Activated naive CD8-positive, alpha-beta T cell treated with anti-CD3 and anti-CD28 coated beads for 36 hours (primary cell): ENCODE measurements at regions not wholly inside any gene's neighbourhood (a gene's known extent, or its start where the extent isn't known, plus 50 kb on each side); places are given as distances from the start of the nearest gene placed in this dataset.
A peak's percentile ranks its signal among the peaks of the same experiment; 100 is the strongest.

Experiments used
- DNase-seq: peaks from one replicate; pipeline ENCODE4 v3.0.0; 2021
- H3K27ac Mint-ChIP-seq: one replicate; pipeline ENCODE4 v1.8.0; 2022; ENCODE audit warnings: mild to moderate bottlenecking, moderate library complexity, mixed read lengths
- H3K27me3 Mint-ChIP-seq: one replicate; pipeline ENCODE4 v1.8.0; 2022; ENCODE audit warnings: mild to moderate bottlenecking, mixed read lengths
- H3K36me3 Mint-ChIP-seq: one replicate; pipeline ENCODE4 v1.8.0; 2021; ENCODE audit warnings: mild to moderate bottlenecking, mixed read lengths
- H3K4me1 Mint-ChIP-seq: one replicate; pipeline ENCODE4 v1.8.0; 2021; ENCODE audit warnings: mixed read lengths
- H3K4me3 Mint-ChIP-seq: one replicate; pipeline ENCODE4 v1.8.0; 2022; ENCODE audit warnings: mild to moderate bottlenecking, moderate library complexity, mixed read lengths
- H3K9me3 Mint-ChIP-seq: one replicate; pipeline ENCODE4 v1.8.0; 2022; ENCODE audit warnings: mixed read lengths

DNA sequence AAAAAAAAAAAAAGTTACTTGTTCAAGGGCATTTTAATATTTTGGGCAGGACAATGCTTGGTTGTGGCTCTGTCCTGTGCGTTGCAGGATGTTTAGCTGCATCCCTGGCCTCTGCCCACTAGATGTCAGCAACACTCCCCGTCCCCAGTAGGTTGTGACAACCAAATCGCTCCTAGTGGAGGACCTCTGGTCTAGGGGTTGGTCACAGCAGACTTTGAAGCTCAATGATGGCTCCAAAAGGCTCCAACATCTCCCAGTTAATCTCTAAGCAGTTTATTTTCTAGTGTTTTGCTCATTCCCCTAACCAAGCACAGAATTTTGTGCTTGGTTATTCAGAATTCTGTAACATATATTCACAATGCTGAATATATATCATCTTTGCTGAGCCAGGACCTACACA, 67.0 kb downstream of the CHRNA1 start:
- H3K4me1 Mint-ChIP-seq: peaks cover 3% of the 10 kb centered on the region
- H3K9me3 Mint-ChIP-seq: no peaks in the 10 kb centered on the region
- DNase-seq: peak; percentile 62
- no peak overlapping the region for H3K27ac Mint-ChIP-seq
- H3K36me3 Mint-ChIP-seq: no peaks in the 10 kb centered on the region
- H3K27me3 Mint-ChIP-seq: no peaks in the 10 kb centered on the region
- H3K4me3 Mint-ChIP-seq: no peak overlapping the region

DNA sequence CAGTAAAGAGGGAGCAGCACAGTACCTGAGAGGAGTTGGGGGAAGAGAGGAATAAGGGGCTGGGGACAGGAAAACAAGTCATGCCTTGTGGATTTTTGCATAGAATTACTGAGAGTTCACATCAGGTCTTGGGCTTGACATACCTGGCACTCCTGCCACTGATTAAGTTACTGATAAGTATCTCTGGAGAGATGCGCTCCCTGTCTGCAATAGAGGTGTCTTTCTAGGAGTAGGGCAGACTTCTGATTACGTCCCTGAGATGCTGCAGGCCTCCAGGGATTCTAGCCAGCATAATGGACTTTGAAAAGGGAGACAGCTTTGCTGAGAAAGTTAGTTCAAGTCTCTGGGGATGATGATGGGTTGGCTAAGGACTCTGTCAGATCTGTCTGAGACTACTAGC, 69.4 kb downstream of the CHRNA1 start:
- no peaks in the 10 kb centered on the region for H3K36me3 Mint-ChIP-seq
- H3K4me1 Mint-ChIP-seq: peaks cover 3% of the 10 kb centered on the region
- no peak overlapping the region for H3K27ac Mint-ChIP-seq
- H3K4me3 Mint-ChIP-seq: no peak overlapping the region
- DNase-seq: no peak
- no peaks in the 10 kb centered on the region for H3K27me3 Mint-ChIP-seq
- H3K9me3 Mint-ChIP-seq: no peaks in the 10 kb centered on the region

DNA sequence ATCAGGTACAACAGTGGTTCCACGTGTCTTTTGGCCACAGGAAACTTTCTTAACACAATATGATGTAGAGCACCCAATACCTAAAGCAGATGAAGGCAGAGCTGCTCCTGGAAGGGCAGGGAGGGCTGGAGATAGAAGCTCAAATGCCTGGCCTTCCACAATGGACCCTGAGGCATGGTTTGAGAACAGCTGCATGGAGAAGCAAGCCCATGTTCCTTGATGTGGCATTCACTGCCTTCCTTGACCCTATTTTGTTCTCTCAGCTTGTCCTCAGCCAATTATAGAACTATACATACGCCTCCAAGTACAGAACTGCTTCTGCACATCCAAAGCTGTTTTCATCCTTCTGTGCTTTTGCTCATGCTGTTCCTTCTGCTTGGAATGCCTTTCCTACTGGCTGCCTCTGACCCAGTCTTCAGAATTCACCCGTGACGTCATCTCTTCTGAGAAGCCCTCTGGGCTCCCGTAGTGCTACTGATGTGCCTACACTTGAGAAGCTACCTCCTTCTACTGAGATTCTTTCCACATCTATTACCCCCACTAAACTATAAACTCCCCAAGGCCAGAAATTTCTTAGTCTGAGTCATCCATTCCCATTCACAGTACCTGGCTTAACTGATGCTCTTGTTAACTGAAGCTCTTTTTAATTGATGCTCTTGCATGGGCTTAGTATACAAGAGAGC, 69.9 kb downstream of the CHRNA1 start:
- Mint-ChIP-seq H3K27me3 (no peaks in the 10 kb centered on the region), H3K9me3 (no peaks in the 10 kb centered on the region), H3K4me1 (peaks cover 3% of the 10 kb centered on the region), H3K4me3 (no peak overlapping the region), H3K36me3 (no peaks in the 10 kb centered on the region), H3K27ac (no peak overlapping the region)
- no peak for DNase-seq

DNA sequence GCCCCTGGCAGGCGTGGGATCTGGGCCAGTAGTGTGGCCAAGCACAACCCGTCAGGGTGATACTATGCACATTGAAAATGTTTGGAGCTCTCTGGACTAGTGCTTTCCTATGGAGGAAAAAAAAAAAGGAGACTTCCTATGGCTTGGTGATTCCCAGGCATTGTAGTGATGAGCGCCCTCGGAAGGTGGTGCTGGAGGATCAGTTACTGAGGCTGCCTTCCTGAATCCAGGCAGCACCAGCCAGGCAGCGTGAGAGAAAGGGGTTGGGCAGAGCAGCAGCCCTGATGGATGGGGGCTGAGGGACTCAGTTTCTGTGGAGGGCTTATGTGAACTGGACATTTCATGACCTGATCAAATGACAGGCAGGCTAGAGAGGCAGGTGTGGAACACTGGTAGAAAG, 70.9 kb downstream of the CHRNA1 start:
- no peaks in the 10 kb centered on the region for H3K9me3 Mint-ChIP-seq
- peaks cover 3% of the 10 kb centered on the region for H3K4me1 Mint-ChIP-seq
- no peaks in the 10 kb centered on the region for H3K36me3 Mint-ChIP-seq
- DNase-seq: no peak
- H3K27me3 Mint-ChIP-seq: no peaks in the 10 kb centered on the region
- no peak overlapping the region for H3K27ac Mint-ChIP-seq
- H3K4me3 Mint-ChIP-seq: no peak overlapping the region

DNA sequence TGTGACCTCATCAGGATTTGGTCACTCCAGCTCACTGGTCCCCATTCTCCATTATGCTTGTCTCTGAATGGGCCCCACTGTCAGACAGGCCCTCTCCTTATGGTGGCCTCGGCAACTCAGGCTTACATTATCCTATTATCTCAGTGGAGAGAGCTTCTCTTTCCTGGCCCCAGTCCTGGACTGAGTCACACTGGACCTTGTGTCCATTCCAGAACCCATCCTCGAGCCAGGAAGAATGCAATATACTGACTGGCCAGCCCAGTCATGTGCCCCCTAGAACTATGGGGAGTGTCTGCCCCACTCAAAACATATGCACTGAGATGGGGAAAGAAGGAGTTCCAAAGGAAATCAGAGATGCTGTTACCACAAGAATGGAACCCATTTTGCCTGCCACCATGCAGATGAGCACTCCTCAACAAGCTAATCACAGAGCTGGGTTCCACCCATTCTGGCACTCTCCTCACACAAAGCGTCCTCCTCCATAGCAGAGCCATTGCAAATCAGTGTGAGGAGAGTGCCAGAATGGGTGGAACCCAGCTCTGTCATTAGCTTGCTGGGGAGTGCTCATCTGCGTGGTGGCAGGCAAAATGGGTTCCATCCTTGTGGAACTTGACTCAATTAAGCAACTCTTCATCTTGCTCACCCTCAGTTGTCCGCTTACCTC, 71.9 kb downstream of the CHRNA1 start:
- Mint-ChIP-seq H3K27me3 (no peaks in the 10 kb centered on the region), H3K27ac (no peak overlapping the region)

DNA sequence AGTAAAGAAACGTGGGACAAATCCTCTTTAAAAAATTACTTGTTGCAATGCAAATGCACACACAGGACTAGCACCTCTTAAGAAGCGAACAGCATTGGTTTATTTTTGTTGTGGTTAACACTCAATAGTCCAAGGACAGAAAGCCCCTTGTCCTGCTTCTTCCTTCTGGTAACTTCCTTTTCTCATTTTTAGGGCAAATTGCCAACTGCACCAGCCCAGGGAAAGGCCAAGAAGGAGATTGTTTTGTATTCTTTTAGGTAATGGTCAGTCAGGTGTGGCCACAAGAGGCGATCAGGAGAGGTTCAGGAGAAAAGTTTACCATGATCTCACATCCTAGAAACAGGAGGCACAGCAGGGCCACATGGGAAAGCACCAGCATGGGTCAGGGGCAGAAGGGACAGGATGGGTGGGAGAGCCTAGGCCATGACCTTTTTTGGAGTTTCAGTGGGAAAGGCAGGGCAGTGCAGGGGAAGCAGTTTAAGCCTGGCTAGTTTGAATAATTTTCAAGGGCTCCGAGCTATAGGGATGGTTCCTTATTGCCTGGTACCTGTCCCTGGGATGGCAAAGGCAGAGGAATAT, 73.0 kb downstream of the CHRNA1 start:
- H3K4me3 Mint-ChIP-seq: no peak overlapping the region
- no peaks in the 10 kb centered on the region for H3K27me3 Mint-ChIP-seq
- no peak for DNase-seq
- H3K4me1 Mint-ChIP-seq: peaks cover 9% of the 10 kb centered on the region
- H3K9me3 Mint-ChIP-seq: no peaks in the 10 kb centered on the region
- no peak overlapping the region for H3K27ac Mint-ChIP-seq
- no peaks in the 10 kb centered on the region for H3K36me3 Mint-ChIP-seq

More for the DNA sequence above, 71.9 kb downstream of the CHRNA1 start:
- peaks cover 6% of the 10 kb centered on the region for H3K4me1 Mint-ChIP-seq
- no peak for DNase-seq
- H3K36me3 Mint-ChIP-seq: no peaks in the 10 kb centered on the region
- no peaks in the 10 kb centered on the region for H3K9me3 Mint-ChIP-seq
- H3K4me3 Mint-ChIP-seq: no peak overlapping the region

DNA sequence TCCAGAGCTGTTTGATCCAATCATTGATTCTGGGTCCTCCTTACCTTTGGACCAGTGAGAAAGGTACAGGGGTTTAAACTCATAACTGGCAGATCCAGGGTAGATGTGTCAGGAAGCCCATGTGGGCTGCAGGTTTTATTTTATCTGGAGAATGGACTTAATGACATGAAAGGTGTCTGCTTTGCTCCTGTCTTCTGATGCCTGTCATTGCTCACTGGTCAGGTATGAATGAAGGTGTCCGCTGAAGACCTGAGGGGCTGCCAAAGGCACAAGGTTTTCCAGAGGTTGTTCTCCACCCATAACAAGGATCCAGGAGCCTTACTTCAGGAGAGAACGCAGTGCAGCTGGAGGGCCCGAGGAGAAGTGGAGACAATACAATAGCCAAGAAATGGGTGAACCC, 74.2 kb downstream of the CHRNA1 start:
- Mint-ChIP-seq H3K27ac (no peak overlapping the region), H3K36me3 (no peaks in the 10 kb centered on the region), H3K4me1 (peaks cover 18% of the 10 kb centered on the region), H3K4me3 (no peak overlapping the region), H3K27me3 (no peaks in the 10 kb centered on the region), H3K9me3 (no peaks in the 10 kb centered on the region)
- no peak for DNase-seq

DNA sequence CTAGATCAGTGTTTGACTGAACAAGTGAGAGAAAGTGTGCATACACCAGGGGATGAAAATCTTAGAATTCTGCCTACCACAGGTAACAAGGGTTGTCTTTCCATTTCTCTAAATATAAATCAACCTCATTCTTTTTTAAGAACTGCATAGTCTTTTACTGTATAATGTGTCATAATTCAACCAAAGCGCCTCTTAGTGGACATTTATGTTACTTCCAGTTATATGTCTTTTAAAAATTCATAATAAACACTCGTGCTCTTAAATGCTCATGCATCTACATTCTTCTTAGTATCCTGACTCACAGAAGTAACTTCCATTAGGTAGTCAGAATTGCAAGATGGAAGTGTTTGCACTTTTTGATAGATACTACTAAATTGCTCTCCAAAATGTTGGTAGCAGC, 76.2 kb downstream of the CHRNA1 start:
- H3K4me1 Mint-ChIP-seq: peaks cover 33% of the 10 kb centered on the region
- H3K36me3 Mint-ChIP-seq: no peaks in the 10 kb centered on the region
- H3K4me3 Mint-ChIP-seq: no peak overlapping the region
- no peaks in the 10 kb centered on the region for H3K9me3 Mint-ChIP-seq
- no peak overlapping the region for H3K27ac Mint-ChIP-seq
- H3K27me3 Mint-ChIP-seq: no peaks in the 10 kb centered on the region
- no peak for DNase-seq

DNA sequence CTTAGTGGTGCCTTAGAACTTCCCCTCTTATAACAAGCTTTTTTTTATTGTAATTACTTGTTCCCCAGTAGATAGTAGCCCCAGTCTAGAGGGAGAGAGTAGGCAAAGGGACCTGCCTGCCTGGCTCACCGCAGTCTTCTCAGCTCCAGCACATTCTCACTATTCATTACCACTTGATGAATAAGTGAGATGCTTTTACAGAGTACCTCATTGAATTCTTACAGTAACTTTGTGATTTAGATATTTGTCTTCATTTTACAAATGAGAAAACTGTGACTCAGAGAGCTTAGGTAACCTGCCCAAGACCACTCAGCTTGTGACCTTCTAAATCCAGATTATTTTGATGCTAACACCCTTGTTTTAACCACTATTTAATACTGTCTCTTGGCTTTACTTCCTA, 77.8 kb downstream of the CHRNA1 start:
- Mint-ChIP-seq H3K9me3 (no peaks in the 10 kb centered on the region), H3K27ac (no peak overlapping the region), H3K4me3 (no peak overlapping the region), H3K4me1 (peaks cover 33% of the 10 kb centered on the region), H3K36me3 (peaks cover 2% of the 10 kb centered on the region), H3K27me3 (no peaks in the 10 kb centered on the region)
- DNase-seq: no peak

DNA sequence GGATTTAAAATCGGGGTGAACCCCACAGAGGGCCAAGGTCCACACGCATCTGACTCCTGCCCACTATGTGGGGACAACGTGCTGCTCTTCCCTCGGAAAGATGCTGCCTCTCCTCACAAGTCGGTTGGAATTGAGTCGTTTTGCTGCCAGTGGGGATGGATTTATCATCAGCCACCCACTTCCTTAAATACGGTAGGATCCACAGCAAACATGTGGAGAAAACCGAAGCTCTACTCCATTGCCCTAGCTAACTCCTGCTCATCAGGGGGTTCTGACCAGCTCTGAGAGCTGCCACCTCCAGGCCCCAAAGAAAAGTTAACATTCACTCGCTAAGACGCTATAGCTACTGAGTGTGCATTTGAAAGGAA, 80.9 kb downstream of the CHRNA1 start:
- Mint-ChIP-seq H3K27ac (peak overlapping the region; percentile 96), H3K4me1 (peaks cover 60% of the 10 kb centered on the region), H3K36me3 (peaks cover 16% of the 10 kb centered on the region), H3K27me3 (no peaks in the 10 kb centered on the region), H3K9me3 (no peaks in the 10 kb centered on the region), H3K4me3 (peak overlapping the region; percentile 91)
- DNase-seq: peak; percentile 18

DNA sequence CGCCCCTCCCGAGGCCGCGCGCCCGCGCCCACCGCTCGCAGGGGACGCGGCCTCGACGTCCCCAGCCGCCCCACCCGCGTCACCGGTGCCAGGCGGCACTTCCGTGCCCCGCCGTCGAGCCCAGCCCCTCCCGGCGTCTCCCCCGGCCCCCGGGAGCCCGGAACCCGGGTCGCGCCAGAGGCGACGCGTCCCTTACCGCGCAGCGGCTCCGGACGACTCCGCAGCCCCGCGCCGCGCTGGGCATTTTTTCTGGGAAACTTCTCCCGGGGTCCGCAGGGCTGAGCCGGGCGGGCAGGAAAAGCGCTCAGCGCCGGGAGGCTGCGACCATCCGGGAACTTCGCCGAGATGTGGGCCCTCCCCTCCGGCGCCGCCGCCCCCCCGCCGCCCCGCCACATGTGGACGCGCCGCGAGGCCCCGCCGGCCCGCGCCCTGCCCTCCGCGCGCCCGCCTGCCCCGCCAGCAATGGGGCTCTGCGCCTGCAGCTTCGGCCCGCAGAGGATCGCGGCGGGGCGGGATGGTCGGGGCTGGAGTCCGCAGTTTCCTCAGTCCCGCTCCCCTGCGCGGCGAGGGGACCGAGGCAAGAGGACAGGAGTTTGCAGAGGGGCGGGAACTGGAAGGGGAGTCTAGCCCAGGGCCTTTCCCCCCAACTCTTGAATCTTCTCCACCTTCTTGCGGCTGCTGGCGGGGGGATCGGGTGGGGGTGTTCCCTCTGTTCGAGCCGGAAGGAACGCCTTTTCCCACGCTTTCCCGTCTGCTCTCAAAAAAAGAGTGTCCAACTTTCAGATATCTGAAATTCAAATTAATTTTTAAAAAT, 81.5 kb downstream of the CHRNA1 start:
- Mint-ChIP-seq H3K27ac (peak overlapping the region; percentile 96), H3K4me1 (peaks cover 62% of the 10 kb centered on the region), H3K36me3 (peaks cover 16% of the 10 kb centered on the region), H3K9me3 (no peaks in the 10 kb centered on the region), H3K4me3 (peak overlapping the region; percentile 91), H3K27me3 (no peaks in the 10 kb centered on the region)
- peak; percentile 66 for DNase-seq

DNA sequence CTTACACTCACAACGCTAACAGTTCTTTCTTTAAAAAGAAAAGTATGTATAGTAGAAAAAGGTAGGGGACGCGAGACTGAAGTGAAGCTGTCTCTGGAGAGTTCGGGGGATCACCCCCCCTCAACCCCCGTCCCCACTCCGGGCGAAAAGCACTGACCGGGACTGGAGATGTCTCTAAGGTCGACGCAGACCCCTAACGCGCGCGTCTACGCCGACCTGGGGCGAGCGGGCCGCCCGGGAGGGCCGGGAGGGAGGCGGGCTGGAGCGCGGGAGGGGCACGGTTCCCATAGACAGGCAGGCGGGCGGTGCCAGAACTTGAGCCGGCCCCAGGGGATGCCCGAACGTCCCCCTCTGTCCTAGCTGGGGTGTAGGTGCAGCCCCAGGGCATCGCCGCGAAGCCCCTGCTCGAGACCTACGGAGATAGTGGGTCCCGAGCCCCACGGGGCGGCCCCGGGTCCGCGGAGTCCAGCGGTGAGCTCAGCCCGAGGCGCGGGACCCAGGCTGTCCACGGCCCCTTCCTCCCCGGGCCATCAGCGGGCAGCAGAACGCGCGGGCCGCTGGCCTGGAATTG, 82.2 kb downstream of the CHRNA1 start:
- Mint-ChIP-seq H3K36me3 (peaks cover 20% of the 10 kb centered on the region), H3K9me3 (no peaks in the 10 kb centered on the region), H3K4me3 (peak overlapping the region; percentile 82), H3K27me3 (no peaks in the 10 kb centered on the region), H3K4me1 (peaks cover 67% of the 10 kb centered on the region), H3K27ac (peak overlapping the region; percentile 79)
- DNase-seq: peak; percentile 54

DNA sequence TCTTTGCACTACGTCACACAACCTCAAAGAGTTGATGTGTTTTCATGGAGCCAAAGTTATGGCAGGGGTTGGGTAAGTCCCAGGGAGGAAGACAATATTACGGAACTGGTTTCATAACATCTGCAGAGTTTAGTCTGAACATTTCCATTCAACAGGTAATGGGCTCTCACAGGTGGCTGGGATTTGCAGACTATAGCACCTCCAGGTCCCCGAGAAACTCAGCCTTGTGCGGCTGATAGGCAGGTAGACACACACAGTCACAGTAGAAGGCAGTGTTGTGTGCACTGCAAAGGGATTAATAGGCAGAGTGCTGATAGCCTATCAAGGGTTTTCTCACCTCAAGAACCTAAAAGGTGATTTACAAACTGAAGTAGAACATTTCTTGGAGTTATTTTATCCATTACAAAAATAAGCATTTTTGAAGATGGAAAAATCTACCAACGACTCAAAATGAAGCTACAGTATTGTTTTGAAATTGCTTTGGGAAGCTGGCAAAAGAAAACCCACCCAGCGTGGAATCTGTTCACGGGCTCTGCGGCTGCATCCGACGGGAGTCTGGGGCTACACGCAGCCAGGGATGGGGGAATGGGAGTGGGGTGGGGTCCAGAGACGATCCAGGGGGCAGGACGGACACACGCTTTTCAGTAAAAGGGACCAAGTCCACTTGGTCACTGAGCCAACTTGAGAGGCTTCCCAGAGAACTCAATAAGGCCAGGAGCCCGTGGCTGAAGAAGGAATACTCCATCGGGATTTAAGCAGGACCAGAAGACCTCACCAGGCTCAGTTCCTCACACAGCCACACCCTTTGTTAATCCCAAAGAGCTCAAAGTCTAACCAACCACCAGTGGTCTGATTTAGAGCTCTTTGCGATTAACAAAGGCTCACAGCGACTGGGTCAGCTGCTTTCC, 82.9 kb downstream of the CHRNA1 start:
- Mint-ChIP-seq H3K4me1 (peaks cover 70% of the 10 kb centered on the region), H3K27ac (peak overlapping the region; percentile 79), H3K4me3 (peak overlapping the region; percentile 82), H3K27me3 (no peaks in the 10 kb centered on the region), H3K36me3 (peaks cover 27% of the 10 kb centered on the region), H3K9me3 (no peaks in the 10 kb centered on the region)
- no peak for DNase-seq

DNA sequence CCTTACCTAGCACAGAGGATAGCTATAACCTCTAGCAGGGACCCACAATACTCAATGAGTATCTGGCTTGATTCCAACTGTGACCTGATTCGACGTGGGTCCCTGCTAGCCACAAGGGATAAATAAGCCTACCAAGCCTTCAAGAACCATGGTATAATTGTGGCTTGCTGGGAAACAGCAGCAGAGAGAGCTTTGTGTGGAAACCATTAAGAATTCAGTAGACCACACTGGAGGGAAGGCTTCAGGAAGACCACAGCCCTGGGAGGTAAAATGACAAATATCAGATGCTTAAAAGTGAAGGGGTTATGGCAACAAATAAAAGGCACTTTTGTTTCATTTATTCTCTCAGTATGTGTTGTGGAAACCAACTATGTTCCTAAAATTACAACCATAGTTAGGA, 82.6 kb upstream of the WIPF1 start:
- peak overlapping the region; percentile 82 for H3K4me3 Mint-ChIP-seq
- peaks cover 34% of the 10 kb centered on the region for H3K36me3 Mint-ChIP-seq
- H3K4me1 Mint-ChIP-seq: peaks cover 69% of the 10 kb centered on the region
- peak overlapping the region; percentile 30 for H3K27ac Mint-ChIP-seq
- no peaks in the 10 kb centered on the region for H3K9me3 Mint-ChIP-seq
- H3K27me3 Mint-ChIP-seq: no peaks in the 10 kb centered on the region
- DNase-seq: no peak
